NOMO-1 treated with dmso at 0.1 percent for 144 hours (cell line): ENCODE measurements at regions not wholly inside any gene's neighbourhood (a gene's known extent, or its start where the extent isn't known, plus 50 kb on each side); places are given as distances from the start of the nearest gene placed in this dataset.

Experiments used
- DNase-seq: peaks from one replicate; lab custom pipeline; 2025; ENCODE audit not compliant: unreplicated experiment; lab: John Stamatoyannopoulos, UW

GRCh38 chr5:74428275-74428674, 212.3 kb downstream of the ENC1 start:
- no peak for DNase-seq

DNA sequence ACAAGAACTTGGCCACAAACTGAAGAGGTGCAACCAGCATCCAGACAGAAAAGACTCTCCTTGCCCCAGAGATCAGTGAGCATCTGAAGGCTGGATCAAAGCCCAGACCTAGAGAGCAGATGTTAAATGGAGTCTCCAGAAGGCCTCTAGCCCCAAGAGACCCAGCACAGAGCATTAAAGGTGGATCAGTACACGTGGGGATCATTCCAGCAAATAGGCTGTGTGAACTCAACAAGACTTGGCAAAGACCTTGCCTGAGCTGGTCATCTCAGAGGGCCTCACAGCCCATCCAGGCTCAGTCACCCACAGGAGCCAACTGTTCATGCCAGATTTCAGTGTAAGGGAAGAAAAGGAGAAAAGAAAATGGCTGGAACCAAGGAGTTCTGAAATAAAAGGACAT, 214.0 kb downstream of the ENC1 start:
- no peak for DNase-seq

- no peak for DNase-seq
Measured at GRCh38 chr5:74424162-74424868, 216.2 kb downstream of the ENC1 start.

- no peak for DNase-seq
Measured at GRCh38 chr5:74423383-74423782, 217.1 kb downstream of the ENC1 start.

DNA sequence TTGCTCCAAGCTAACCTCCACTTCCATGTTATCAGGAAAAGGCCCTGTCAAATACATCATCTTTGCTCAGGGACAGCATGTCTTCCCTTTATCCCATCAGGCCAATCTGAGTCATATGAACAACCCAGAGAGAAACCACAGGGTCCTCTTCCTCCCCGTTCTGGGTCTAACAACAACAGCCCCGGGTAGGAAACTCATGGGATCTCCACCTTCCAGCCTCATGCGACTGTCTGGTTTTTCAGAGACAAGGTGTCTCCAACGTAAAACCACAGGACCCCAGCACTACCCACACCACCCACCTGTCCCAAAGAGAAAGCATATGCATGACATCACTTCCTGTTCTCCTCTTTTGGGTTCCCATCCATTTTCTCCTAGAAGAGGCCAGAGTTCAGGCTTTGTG, 217.9 kb downstream of the ENC1 start:
- no peak for DNase-seq

GRCh38 chr5:74422030-74422429, 218.5 kb downstream of the ENC1 start:
- no peak for DNase-seq

GRCh38 chr5:74421377-74421776, 219.2 kb downstream of the ENC1 start:
- DNase-seq, result no peak

GRCh38 chr5:74420947-74421346, 219.6 kb downstream of the ENC1 start:
- no peak for DNase-seq

GRCh38 chr5:74420220-74420619, 220.3 kb downstream of the ENC1 start:
- no peak for DNase-seq

DNA sequence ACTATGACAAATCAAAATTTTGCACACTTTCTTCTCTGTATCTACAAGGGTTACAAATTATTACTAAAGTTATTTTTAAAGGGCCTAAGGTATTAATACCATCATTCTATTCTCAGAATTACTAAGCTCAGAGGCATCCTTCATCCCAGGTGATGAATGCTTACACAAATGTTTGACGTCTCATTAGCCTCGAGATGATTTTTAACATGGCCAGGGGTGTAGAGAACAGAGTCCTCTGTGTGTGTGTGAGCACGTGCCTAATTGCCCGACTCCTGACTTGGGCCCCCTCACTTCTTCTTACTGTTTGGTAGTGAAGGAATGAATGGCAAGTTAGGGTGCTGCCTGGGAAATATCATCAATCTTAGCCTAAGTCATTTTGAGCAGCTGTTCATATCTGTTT, 221.1 kb downstream of the ENC1 start:
- DNase-seq, result no peak

DNA sequence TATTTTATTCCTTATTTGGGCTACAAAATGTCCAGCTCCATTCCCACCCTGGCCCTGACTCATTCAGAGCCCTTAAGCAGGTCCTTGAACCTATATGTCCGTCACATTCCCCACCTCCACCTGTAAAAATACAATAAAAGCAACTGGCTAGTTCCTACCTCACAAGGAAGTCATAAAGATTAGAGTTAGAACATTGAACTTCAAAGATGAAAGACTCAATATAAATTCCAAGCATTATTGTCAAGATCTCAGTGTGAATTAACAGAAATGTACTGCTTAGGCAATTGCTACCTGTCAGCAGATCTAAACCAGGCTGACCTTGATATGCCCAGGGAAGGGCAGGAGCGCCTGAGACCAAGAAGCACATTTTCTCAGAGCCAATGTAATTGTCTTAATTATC, 221.8 kb downstream of the ENC1 start:
- DNase-seq, result no peak

DNA sequence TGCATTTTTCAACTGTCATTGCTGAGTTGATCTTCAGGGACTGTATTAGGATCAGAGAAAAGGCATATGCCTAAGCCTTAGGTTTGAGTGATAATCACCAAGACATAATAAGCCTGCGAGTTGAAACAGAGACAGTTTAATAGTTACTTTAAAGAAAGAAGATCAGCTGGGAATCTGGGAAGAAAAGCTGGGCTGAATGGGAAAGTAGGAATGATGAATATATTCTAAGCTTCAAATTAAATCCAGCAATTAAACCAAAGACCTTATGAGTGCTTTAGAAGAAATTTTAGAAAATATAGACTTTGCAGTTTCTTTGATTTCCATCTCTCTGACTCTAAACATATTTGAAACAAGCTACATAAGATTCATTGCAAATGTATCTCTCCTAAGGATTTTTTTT, 222.3 kb downstream of the ENC1 start:
- DNase-seq, result no peak

- DNase-seq, result no peak
Measured at GRCh38 chr5:74415695-74416102, 224.8 kb downstream of the ENC1 start.

GRCh38 chr5:74414228-74414627, 226.3 kb downstream of the ENC1 start:
- no peak for DNase-seq

DNA sequence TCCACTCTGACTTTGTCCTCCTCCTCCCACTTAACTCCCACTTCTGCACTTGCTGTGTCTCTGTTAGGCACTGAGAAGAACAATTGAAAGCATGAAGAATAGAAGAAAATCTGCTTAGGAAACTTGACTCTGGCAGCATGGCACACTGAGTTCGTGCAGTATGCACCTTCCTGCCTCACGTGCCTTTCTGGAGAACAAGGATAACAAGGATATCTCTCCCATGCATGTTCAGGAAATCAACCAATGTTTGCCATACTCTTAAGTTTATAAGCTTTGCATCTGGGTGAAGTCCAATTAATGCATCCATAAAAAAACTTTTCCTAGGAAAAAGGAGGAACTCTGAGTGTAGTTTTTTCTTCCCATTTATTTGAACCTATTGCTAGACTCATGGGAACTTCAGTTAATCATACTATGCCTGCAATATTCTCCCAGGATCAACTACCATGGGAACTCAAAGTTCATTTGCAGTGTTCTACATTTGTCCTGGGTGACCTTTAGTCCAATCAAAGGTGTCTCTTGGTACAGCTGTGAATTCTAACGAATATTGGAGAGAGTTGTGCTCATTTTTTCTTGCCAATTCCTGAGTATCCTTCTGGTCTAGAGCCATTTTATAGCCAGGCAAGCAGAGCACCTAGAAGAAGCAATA, 227.0 kb downstream of the ENC1 start:
- DNase-seq, result no peak

DNA sequence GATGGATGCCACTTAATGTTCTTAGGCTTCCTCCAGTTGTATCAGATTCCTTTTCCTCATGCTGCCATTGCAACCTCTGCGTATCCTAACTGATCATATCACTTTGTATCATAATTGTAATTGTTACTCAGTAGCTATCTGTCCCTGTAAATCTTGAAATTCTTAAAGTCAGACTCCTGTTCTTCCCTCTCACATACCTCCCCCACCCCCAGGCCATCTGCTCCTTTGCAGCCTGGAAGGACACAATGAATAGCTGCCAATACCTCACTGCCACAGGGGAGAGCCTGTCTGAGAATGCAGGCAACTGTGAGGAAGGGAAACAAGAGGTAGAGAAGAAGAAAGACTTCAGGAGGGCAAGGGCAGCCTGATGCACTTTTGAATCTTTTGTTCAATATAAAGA, 228.5 kb downstream of the ENC1 start:
- no peak for DNase-seq

DNA sequence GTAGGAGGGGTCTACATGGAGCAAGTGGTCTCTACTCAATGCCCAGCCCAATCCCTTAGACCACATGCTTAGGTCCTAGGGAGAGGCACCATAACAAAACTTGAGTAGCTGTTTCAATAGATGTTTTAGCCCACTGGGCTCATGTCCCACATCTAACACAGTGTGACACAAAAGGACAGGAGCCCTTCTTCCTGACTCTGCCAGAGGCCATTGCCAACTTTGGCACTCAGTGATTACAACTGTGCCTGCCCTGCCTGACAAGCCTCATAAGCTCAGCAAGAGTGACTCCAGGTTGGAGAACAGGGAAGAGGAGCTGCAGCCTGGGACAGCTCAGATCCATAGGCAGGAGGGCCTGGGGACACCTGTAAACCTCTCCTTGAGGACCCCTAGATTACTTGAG, 230.8 kb downstream of the ENC1 start:
- DNase-seq, result no peak

DNA sequence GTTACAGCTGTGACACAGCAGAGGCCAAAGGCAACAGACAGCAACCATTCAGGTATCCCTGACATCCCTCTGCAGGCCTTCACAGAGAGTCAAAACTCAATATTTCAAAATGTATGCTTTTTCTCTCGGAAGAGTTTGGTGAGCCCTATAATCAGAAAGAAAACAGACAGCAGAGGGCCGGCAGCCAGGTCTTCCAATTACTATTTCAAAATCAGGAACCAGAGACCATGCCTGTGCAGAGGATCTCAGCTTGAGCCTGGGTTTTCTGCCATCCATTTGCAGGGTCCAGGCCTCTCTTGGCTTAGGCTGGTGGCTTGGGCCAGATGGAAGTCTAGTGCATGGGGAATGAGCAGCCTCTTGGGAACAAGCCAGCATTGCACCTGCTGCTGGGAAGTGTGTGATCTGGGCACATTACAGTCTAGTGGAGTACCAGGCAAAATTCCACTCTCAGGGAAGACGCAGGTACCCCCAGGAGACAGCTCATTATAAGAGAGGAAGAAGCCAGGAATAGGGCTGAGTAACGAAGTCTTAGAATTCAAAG, 231.3 kb downstream of the ENC1 start:
- DNase-seq, result no peak

DNA sequence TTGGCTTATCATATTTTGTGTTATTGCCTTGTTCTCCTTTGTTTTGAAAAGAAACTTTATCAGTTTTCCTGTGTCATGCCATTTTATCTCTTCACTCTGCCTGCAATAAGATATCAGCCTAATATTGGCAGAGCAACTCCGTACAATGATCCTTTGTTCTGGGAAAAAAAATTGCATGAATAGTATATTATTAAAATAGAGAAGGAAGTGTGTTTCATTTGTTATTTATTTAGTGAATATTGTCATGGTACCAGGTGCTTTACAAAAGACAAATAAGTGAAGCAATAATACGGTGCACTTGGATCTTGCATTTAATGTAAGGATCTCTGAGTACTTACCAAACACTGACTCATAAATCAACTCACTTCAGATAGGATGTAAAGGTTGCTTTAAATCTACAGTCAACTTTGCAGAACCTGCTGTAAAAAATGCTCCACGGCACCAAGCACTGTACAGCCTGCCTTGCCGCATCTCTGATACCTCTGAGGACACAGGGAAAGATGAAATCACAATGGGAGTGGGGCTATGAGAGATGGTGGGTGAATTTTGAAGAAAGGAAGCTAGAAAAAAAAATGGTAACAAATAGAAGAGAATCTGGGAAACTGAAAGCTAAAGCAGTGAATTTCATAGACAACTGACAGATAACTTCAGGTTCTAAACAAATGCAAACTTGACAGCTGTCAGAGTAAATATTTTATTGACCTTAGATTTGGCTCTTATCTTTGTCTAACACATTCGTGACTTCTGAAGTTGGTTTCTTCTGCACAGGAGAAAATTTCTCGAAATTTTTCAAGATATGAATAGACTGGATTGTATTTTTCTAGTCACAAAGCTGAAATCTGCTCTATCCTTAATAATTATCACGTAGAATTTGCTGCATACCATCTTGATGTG, 232.1 kb downstream of the ENC1 start:
- DNase-seq, result no peak

- no peak for DNase-seq
Measured at GRCh38 chr5:74407701-74408100, 232.8 kb downstream of the ENC1 start.

- no peak for DNase-seq
Measured at GRCh38 chr5:74406844-74407243, 233.7 kb downstream of the ENC1 start.

GRCh38 chr5:74405593-74405992, 234.9 kb downstream of the ENC1 start:
- no peak for DNase-seq
